Tibial nerve (tissue), 4 donors: ENCODE measurements at regions not wholly inside any gene's neighbourhood (a gene's known extent, or its start where the extent isn't known, plus 50 kb on each side); places are given as distances from the start of the nearest gene placed in this dataset.

Source experiments
- CTCF ChIP-seq, 5 experiments: fragments of 200-600 bp in 3 of 5; fragments of 450-650 bp in 2 of 5; sonication (generic) in 3 of 5; IDR thresholded peaks; one replicate each; pipeline ENCODE4 v1.5.1; 2016 to 2019; ENCODE audit warnings: antibody characterized with exemption in 5 of 5, mild to moderate bottlenecking in 3 of 5, moderate library complexity in 2 of 5
- EP300 ChIP-seq, 2 donors: sonication (generic); formaldehyde crosslinking; IDR thresholded peaks; one replicate each; pipeline ENCODE4 v1.6.1; 2017; ENCODE audit warnings: antibody characterized with exemption in 2 of 2, mild to moderate bottlenecking in 1 of 2
- POLR2A ChIP-seq, 2 donors: fragments of 450-650 bp; IDR thresholded peaks; one replicate each; pipeline ENCODE4 v1.6.1; 2017; ENCODE audit warnings: antibody characterized with exemption in 2 of 2, mild to moderate bottlenecking in 2 of 2, moderate library complexity in 2 of 2

- TF ChIP-seq CTCF (IDR thresholded peaks at IDR 0.05), result no peak
- TF ChIP-seq EP300 (IDR thresholded peaks at IDR 0.05), result no peak
- TF ChIP-seq POLR2A (IDR thresholded peaks at IDR 0.05), result no peak
These were observed 57.5 kb upstream of the GREB1L start for GRCh38 chr18:21184396-21184996.
